ENCODE measurements at regions not wholly inside any gene's neighbourhood (a gene's known extent, or its start where the extent isn't known, plus 50 kb on each side); places are given as distances from the start of the nearest gene placed in this dataset.
A peak's percentile ranks its signal among the peaks of the same experiment; 100 is the strongest.

GRCh38 chr10:29009464-29009863 is 279.4 kb upstream of the LYZL1 start:
- H4K20me1 ChIP-seq (ENCODE audit: insufficient read depth, low read length) = no peaks in the 10 kb centered on the region
- no peak overlapping the region for H3K4me3 Mint-ChIP-seq (ENCODE audit: unreplicated experiment)
- no peak overlapping the region for H2AFZ ChIP-seq (ENCODE audit: low read depth, low read length)
- H3K4me3 ChIP-seq (ENCODE audit: insufficient read depth, low read depth, low read length) = no peak overlapping the region
- no peaks in the 10 kb centered on the region for H3K4me1 ChIP-seq (ENCODE audit: insufficient read depth, low read length)
- H3K4me1 Mint-ChIP-seq (ENCODE audit: low read depth, unreplicated experiment) = no peaks in the 10 kb centered on the region
- no peak overlapping the region for H3K4me2 ChIP-seq (ENCODE audit: low read length)
- no peak overlapping the region for H3K27ac ChIP-seq (ENCODE audit: low read depth, low read length)
- no peak overlapping the region for H3K27ac Mint-ChIP-seq (ENCODE audit: unreplicated experiment)
- peaks cover 3% of the 10 kb centered on the region for H3K27me3 Mint-ChIP-seq (ENCODE audit: low read depth, unreplicated experiment)
- DNase-seq (ENCODE audit: low read depth) = no peak
- no peak for FAIRE-seq
- no peaks in the 10 kb centered on the region for H3K9me3 ChIP-seq (ENCODE audit: insufficient read depth, low read depth, low read length)
- no peaks in the 10 kb centered on the region for H3K36me3 ChIP-seq (ENCODE audit: insufficient read depth, low read length)
- no peak overlapping the region for H3K9ac ChIP-seq (ENCODE audit: low read length)
- H3K9me3 Mint-ChIP-seq (ENCODE audit: unreplicated experiment) = peaks cover 9% of the 10 kb centered on the region
- TF ChIP-seq EZH2 (IDR thresholded peaks at IDR 0.05; ENCODE audit: insufficient read depth, low read length) (no peak), CTCF (IDR thresholded peaks at IDR 0.05; ENCODE audit: insufficient read depth, low read depth, low read length) (no peak)
- peaks cover 2% of the 10 kb centered on the region for H3K36me3 Mint-ChIP-seq (ENCODE audit: low read depth, unreplicated experiment)
- no peaks in the 10 kb centered on the region for H3K27me3 ChIP-seq (ENCODE audit: insufficient read depth, low read length)
- H3K79me2 ChIP-seq (ENCODE audit: insufficient read depth, low read length) = no peaks in the 10 kb centered on the region

DNA sequence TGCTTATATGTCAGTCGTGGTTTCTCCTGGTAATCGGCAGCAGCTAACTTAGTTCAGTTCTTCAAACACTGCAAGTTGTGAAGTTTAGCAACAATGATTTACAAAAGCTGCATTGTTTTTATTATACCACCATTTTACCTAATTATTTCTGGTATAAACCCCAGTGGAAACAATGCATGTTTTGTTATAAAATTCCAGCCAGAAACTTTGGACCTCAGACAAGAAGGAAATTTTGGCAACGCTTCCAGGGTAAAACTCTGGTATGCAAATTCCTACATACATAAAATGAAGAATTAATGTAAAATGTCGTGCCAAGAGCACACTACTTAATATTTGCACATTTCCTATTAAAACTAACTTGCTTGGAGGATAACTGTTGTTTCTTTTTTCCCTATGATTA is 277.4 kb upstream of the LYZL1 start:
- Mint-ChIP-seq H3K36me3 (ENCODE audit: low read depth, unreplicated experiment) (peaks cover 2% of the 10 kb centered on the region), H3K4me3 (ENCODE audit: unreplicated experiment) (no peak overlapping the region), H3K9me3 (ENCODE audit: unreplicated experiment) (peaks cover 9% of the 10 kb centered on the region), H3K4me1 (ENCODE audit: low read depth, unreplicated experiment) (no peaks in the 10 kb centered on the region), H3K27me3 (ENCODE audit: low read depth, unreplicated experiment) (peaks cover 3% of the 10 kb centered on the region), H3K27ac (ENCODE audit: unreplicated experiment) (no peak overlapping the region)
- TF ChIP-seq EZH2 (IDR thresholded peaks at IDR 0.05; ENCODE audit: insufficient read depth, low read length) = no peak
- TF ChIP-seq CTCF (IDR thresholded peaks at IDR 0.05; ENCODE audit: insufficient read depth, low read depth, low read length) = no peak
- Histone ChIP-seq H3K4me3 (ENCODE audit: insufficient read depth, low read depth, low read length) (no peak overlapping the region), H3K9ac (ENCODE audit: low read length) (no peak overlapping the region), H4K20me1 (ENCODE audit: insufficient read depth, low read length) (no peaks in the 10 kb centered on the region), H3K4me2 (ENCODE audit: low read length) (no peak overlapping the region), H3K79me2 (ENCODE audit: insufficient read depth, low read length) (no peaks in the 10 kb centered on the region), H3K27ac (ENCODE audit: low read depth, low read length) (no peak overlapping the region), H3K36me3 (ENCODE audit: insufficient read depth, low read length) (no peaks in the 10 kb centered on the region), H2AFZ (ENCODE audit: low read depth, low read length) (no peak overlapping the region), H3K9me3 (ENCODE audit: insufficient read depth, low read depth, low read length) (no peaks in the 10 kb centered on the region), H3K27me3 (ENCODE audit: insufficient read depth, low read length) (no peaks in the 10 kb centered on the region), H3K4me1 (ENCODE audit: insufficient read depth, low read length) (no peaks in the 10 kb centered on the region)
- no peak for DNase-seq (ENCODE audit: low read depth)
- peak; percentile 20 for FAIRE-seq

GRCh38 chr10:29012926-29013554 is 275.8 kb upstream of the LYZL1 start:
- H3K4me3 Mint-ChIP-seq (ENCODE audit: unreplicated experiment) = no peak overlapping the region
- Histone ChIP-seq H2AFZ (ENCODE audit: low read depth, low read length) (no peak overlapping the region), H3K4me2 (ENCODE audit: low read length) (no peak overlapping the region), H3K4me3 (ENCODE audit: insufficient read depth, low read depth, low read length) (no peak overlapping the region), H3K36me3 (ENCODE audit: insufficient read depth, low read length) (no peaks in the 10 kb centered on the region), H3K9ac (ENCODE audit: low read length) (no peak overlapping the region), H3K9me3 (ENCODE audit: insufficient read depth, low read depth, low read length) (no peaks in the 10 kb centered on the region), H3K27ac (ENCODE audit: low read depth, low read length) (no peak overlapping the region), H3K27me3 (ENCODE audit: insufficient read depth, low read length) (no peaks in the 10 kb centered on the region), H4K20me1 (ENCODE audit: insufficient read depth, low read length) (no peaks in the 10 kb centered on the region), H3K4me1 (ENCODE audit: insufficient read depth, low read length) (no peaks in the 10 kb centered on the region), H3K79me2 (ENCODE audit: insufficient read depth, low read length) (no peaks in the 10 kb centered on the region)
- H3K4me1 Mint-ChIP-seq (ENCODE audit: low read depth, unreplicated experiment) = no peaks in the 10 kb centered on the region
- no peak for FAIRE-seq
- H3K27ac Mint-ChIP-seq (ENCODE audit: unreplicated experiment) = no peak overlapping the region
- peak; percentile 46 for DNase-seq (ENCODE audit: low read depth)
- H3K27me3 Mint-ChIP-seq (ENCODE audit: low read depth, unreplicated experiment) = peaks cover 3% of the 10 kb centered on the region
- H3K9me3 Mint-ChIP-seq (ENCODE audit: unreplicated experiment) = peaks cover under 1% of the 10 kb centered on the region
- peaks cover under 1% of the 10 kb centered on the region for H3K36me3 Mint-ChIP-seq (ENCODE audit: low read depth, unreplicated experiment)
- no peak for TF ChIP-seq CTCF (IDR thresholded peaks at IDR 0.05; ENCODE audit: insufficient read depth, low read depth, low read length)
- no peak for TF ChIP-seq EZH2 (IDR thresholded peaks at IDR 0.05; ENCODE audit: insufficient read depth, low read length)
